ENCODE measurements at regions not wholly inside any gene's neighbourhood (a gene's known extent, or its start where the extent isn't known, plus 50 kb on each side); places are given as distances from the start of the nearest gene placed in this dataset.

DNA sequence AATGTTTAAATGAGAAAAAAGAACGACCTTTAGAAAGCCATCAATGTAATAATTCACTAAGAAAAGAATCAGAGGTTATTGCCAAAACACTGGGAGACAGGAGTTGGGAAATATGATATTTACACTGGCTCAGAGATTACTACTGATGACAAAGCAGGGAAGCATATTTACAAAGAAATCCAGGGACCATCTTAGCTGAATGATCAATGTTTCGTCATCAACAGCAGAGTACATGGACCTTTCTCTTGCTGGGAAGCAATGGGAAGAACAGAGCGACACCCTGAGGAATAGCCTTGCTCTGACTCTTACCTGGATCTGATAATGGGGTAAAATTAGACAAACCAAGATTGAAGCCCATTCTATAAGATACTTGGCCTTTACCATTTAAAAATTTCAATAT, 1293.5 kb downstream of the XPNPEP1 start:
- TF ChIP-seq, protein P1, sequence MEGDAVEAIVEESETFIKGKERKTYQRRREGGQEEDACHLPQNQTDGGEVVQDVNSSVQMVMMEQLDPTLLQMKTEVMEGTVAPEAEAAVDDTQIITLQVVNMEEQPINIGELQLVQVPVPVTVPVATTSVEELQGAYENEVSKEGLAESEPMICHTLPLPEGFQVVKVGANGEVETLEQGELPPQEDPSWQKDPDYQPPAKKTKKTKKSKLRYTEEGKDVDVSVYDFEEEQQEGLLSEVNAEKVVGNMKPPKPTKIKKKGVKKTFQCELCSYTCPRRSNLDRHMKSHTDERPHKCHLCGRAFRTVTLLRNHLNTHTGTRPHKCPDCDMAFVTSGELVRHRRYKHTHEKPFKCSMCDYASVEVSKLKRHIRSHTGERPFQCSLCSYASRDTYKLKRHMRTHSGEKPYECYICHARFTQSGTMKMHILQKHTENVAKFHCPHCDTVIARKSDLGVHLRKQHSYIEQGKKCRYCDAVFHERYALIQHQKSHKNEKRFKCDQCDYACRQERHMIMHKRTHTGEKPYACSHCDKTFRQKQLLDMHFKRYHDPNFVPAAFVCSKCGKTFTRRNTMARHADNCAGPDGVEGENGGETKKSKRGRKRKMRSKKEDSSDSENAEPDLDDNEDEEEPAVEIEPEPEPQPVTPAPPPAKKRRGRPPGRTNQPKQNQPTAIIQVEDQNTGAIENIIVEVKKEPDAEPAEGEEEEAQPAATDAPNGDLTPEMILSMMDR (IDR thresholded peaks at IDR 0.05; ENCODE audit: low read length): no peak
- TF ChIP-seq EZH2 (IDR thresholded peaks at IDR 0.05; ENCODE audit: borderline replicate concordance, low read length): no peak

Data from OCI-LY1 (cell line).